ENCODE measurements at regions not wholly inside any gene's neighbourhood (a gene's known extent, or its start where the extent isn't known, plus 50 kb on each side); places are given as distances from the start of the nearest gene placed in this dataset.

GRCh38 chr13:60733933-60734332 is 336.9 kb downstream of the TDRD3 start:
- CTCF ChIA-PET, result no interaction called here
- TF ChIP-seq FOXM1 (IDR thresholded peaks at IDR 0.05; ENCODE audit: borderline replicate concordance) (no peak), TARDBP (IDR thresholded peaks at IDR 0.05) (no peak), NFRKB (IDR thresholded peaks at IDR 0.05) (no peak), L3MBTL2 (conservative IDR thresholded peaks at IDR 0.05) (no peak)
- TF ChIP-seq, protein P1, sequence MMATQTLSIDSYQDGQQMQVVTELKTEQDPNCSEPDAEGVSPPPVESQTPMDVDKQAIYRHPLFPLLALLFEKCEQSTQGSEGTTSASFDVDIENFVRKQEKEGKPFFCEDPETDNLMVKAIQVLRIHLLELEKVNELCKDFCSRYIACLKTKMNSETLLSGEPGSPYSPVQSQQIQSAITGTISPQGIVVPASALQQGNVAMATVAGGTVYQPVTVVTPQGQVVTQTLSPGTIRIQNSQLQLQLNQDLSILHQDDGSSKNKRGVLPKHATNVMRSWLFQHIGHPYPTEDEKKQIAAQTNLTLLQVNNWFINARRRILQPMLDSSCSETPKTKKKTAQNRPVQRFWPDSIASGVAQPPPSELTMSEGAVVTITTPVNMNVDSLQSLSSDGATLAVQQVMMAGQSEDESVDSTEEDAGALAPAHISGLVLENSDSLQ (IDR thresholded peaks at IDR 0.05), result no peak

DNA sequence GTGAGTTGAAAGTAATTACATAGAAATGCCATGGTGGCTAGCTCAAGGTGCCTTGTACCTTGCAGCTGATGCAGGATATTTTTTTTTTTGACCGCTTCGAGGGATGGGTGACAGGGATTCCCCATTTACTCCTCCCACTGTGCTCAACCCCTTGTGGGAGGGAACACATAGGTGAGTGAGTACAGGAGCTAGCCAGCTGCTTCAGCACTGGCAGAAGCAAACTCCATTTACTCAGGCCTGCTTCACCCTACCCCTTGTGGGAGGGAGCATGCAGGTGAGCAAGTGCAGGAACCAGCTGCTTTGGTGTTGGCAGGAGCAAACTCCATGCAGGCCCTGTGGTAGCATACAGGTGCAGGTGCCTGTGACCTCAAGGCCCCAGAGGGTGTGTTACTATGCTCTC is 330.1 kb downstream of the TDRD3 start:
- CTCF ChIA-PET, result interaction anchor here (0.6 kb wide), 1 partner anchor 56 kb away, joined by 3 read pairs; no protein-coding TSS in a partner anchor
- TF ChIP-seq ZNF384 (IDR thresholded peaks at IDR 0.05), result no peak
- no peak for TF ChIP-seq LEF1 (IDR thresholded peaks at IDR 0.05; ENCODE audit: borderline replicate concordance)
- no peak for TF ChIP-seq ELF4 (IDR thresholded peaks at IDR 0.05)
- TF ChIP-seq BHLHE40 (IDR thresholded peaks at IDR 0.05; ENCODE audit: borderline replicate concordance), result no peak
- TF ChIP-seq CTBP1 (IDR thresholded peaks at IDR 0.05; ENCODE audit: borderline replicate concordance), result no peak
- TF ChIP-seq FOXM1 (IDR thresholded peaks at IDR 0.05; ENCODE audit: borderline replicate concordance), result no peak
- TF ChIP-seq SUZ12 (IDR thresholded peaks at IDR 0.05), result no peak
- TF ChIP-seq, protein P1 (IDR thresholded peaks at IDR 0.05), result no peak
- no peak for TF ChIP-seq ARNT (IDR thresholded peaks at IDR 0.05)
- no peak for TF ChIP-seq FOXK2 (IDR thresholded peaks at IDR 0.05)
- TF ChIP-seq FOXA1 (IDR thresholded peaks at IDR 0.05), result no peak
- no peak for DNase-seq (ENCODE audit: extremely low spot score)
- POLR2A ChIA-PET, result no interaction called here

More at GRCh38 chr13:60733933-60734332, 336.9 kb downstream of the TDRD3 start:
- POLR2A ChIA-PET, result no interaction called here
- no peak for DNase-seq (ENCODE audit: extremely low spot score)

DNA sequence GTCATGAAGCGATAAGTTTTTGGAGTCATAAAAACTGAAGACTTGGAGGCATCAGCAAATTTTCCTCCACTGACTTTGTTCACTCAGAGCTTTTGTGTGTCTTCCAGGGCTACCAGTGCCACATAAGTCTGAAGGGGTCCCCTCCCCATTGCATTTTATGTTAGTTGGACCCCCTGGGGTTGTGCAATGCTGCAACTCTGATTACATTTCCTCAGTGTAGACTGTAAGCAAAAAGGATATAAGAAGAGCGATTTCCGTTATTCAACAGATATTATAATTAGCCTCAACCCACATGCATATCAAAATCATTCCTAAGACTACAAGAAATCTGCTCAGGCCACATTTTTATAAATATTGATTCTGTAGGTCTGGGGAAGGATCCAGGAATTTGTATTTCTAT is 324.0 kb downstream of the TDRD3 start:
- POLR2A ChIA-PET, result no interaction called here
- CTCF ChIA-PET, result no interaction called here

DNA sequence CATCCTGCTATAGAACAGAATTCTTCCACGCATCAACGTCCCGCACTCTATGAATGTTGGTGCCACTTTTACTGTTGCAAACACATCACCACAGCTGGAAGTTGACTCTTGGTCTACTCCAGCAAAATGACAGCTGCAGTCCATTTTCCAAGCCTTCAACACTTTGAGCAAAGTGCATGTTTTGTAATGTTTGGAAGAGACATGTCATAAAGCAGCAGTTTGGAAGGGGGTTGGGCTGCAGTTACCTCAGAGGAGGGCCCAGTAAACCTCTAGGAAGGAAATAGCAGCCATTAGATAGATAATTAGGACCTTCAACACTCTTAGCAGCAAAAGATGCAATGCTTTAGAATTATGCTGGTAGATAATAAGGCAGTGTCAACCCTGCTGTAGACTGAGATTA is 323.6 kb downstream of the TDRD3 start:
- TF ChIP-seq FOXM1 (IDR thresholded peaks at IDR 0.05; ENCODE audit: borderline replicate concordance), result no peak
- no peak for TF ChIP-seq BHLHE40 (IDR thresholded peaks at IDR 0.05; ENCODE audit: borderline replicate concordance)
- TF ChIP-seq, protein P1 (IDR thresholded peaks at IDR 0.05), result no peak
- no peak for TF ChIP-seq NFRKB (IDR thresholded peaks at IDR 0.05)
- no peak for TF ChIP-seq L3MBTL2 (conservative IDR thresholded peaks at IDR 0.05)
- no peak for TF ChIP-seq FOXK2 (IDR thresholded peaks at IDR 0.05)
- TF ChIP-seq LEF1 (IDR thresholded peaks at IDR 0.05; ENCODE audit: borderline replicate concordance), result no peak
- no peak for TF ChIP-seq HDGF (IDR thresholded peaks at IDR 0.05; ENCODE audit: borderline replicate concordance)
- TF ChIP-seq ZNF384 (IDR thresholded peaks at IDR 0.05), result no peak
- no peak for TF ChIP-seq FOXA1 (IDR thresholded peaks at IDR 0.05)
- CTCF ChIA-PET, result no interaction called here
- POLR2A ChIA-PET, result no interaction called here
- no peak for DNase-seq (ENCODE audit: extremely low spot score)

More for the DNA sequence above, 324.0 kb downstream of the TDRD3 start:
- DNase-seq (ENCODE audit: extremely low spot score), result no peak
- TF ChIP-seq FOXK2 (IDR thresholded peaks at IDR 0.05) (no peak), FOXM1 (IDR thresholded peaks at IDR 0.05; ENCODE audit: borderline replicate concordance) (no peak), BHLHE40 (IDR thresholded peaks at IDR 0.05; ENCODE audit: borderline replicate concordance) (no peak), ELF4 (IDR thresholded peaks at IDR 0.05) (no peak), FOXA1 (IDR thresholded peaks at IDR 0.05) (no peak), SP1 (IDR thresholded peaks at IDR 0.05) (no peak), CTBP1 (IDR thresholded peaks at IDR 0.05; ENCODE audit: borderline replicate concordance) (no peak), ZNF384 (IDR thresholded peaks at IDR 0.05) (no peak), ARNT (IDR thresholded peaks at IDR 0.05) (no peak), LEF1 (IDR thresholded peaks at IDR 0.05; ENCODE audit: borderline replicate concordance) (no peak), L3MBTL2 (conservative IDR thresholded peaks at IDR 0.05) (no peak)

GRCh38 chr13:60716313-60716712 is 319.3 kb downstream of the TDRD3 start:
- no peak for DNase-seq (ENCODE audit: extremely low spot score)
- ChIA-PET CTCF (no interaction called here), POLR2A (no interaction called here)
- TF ChIP-seq LEF1 (IDR thresholded peaks at IDR 0.05; ENCODE audit: borderline replicate concordance) (no peak), ZNF384 (IDR thresholded peaks at IDR 0.05) (no peak), SUZ12 (IDR thresholded peaks at IDR 0.05) (no peak), TARDBP (IDR thresholded peaks at IDR 0.05) (no peak), NFRKB (IDR thresholded peaks at IDR 0.05) (no peak), FOXM1 (IDR thresholded peaks at IDR 0.05; ENCODE audit: borderline replicate concordance) (no peak), ELF4 (IDR thresholded peaks at IDR 0.05) (no peak), CTBP1 (IDR thresholded peaks at IDR 0.05; ENCODE audit: borderline replicate concordance) (no peak), ARNT (IDR thresholded peaks at IDR 0.05) (no peak), BHLHE40 (IDR thresholded peaks at IDR 0.05; ENCODE audit: borderline replicate concordance) (no peak)
- TF ChIP-seq, protein P1 (IDR thresholded peaks at IDR 0.05), result no peak

DNA sequence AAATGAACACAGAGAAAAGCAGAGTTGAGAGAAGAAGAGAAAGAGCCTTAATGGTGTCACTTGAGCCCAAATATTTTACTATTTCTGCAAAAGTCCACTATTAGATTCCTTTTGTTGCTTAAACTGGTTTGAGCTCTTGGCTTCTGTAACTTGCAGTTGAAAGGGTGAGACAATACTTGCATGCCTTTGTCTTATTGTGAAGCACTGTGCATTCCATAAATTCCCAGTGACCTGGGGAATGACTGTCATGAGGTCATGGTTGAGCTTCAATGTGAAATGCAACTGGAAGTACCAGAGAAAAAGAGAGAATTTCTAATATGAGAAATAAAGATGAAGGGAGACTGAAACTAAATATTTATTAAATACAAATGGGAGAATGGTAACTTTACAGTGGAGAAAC is 310.9 kb downstream of the TDRD3 start:
- CTCF ChIA-PET, result no interaction called here
- TF ChIP-seq FOXK2 (IDR thresholded peaks at IDR 0.05), result no peak
- TF ChIP-seq FOXM1 (IDR thresholded peaks at IDR 0.05; ENCODE audit: borderline replicate concordance), result no peak
- TF ChIP-seq FOXA1 (IDR thresholded peaks at IDR 0.05), result no peak
- no peak for TF ChIP-seq CTBP1 (IDR thresholded peaks at IDR 0.05; ENCODE audit: borderline replicate concordance)
- TF ChIP-seq L3MBTL2 (conservative IDR thresholded peaks at IDR 0.05), result no peak
- no peak for TF ChIP-seq ELF4 (IDR thresholded peaks at IDR 0.05)
- TF ChIP-seq SP1 (IDR thresholded peaks at IDR 0.05), result no peak
- no peak for TF ChIP-seq SUZ12 (IDR thresholded peaks at IDR 0.05)
- TF ChIP-seq, protein P1 (IDR thresholded peaks at IDR 0.05), result no peak
- TF ChIP-seq LEF1 (IDR thresholded peaks at IDR 0.05; ENCODE audit: borderline replicate concordance), result no peak
- TF ChIP-seq BHLHE40 (IDR thresholded peaks at IDR 0.05; ENCODE audit: borderline replicate concordance), result no peak
- no peak for TF ChIP-seq HDGF (IDR thresholded peaks at IDR 0.05; ENCODE audit: borderline replicate concordance)
- TF ChIP-seq ARNT (IDR thresholded peaks at IDR 0.05), result no peak
- TF ChIP-seq TARDBP (IDR thresholded peaks at IDR 0.05), result no peak
- TF ChIP-seq NFRKB (IDR thresholded peaks at IDR 0.05), result no peak
- TF ChIP-seq ZNF384 (IDR thresholded peaks at IDR 0.05), result no peak

More for the DNA sequence above, 310.9 kb downstream of the TDRD3 start:
- POLR2A ChIA-PET, result no interaction called here
- no peak for DNase-seq (ENCODE audit: extremely low spot score)
